ENCODE measurements at regions not wholly inside any gene's neighbourhood (a gene's known extent, or its start where the extent isn't known, plus 50 kb on each side); places are given as distances from the start of the nearest gene placed in this dataset.
"Not testable (repeated sequence)": the region's sequence is repeated elsewhere in the genome, so short reads cannot be mapped to it uniquely, and the experiment has no call there.

- DNase-seq: no peak
Measured at GRCh38 chr7:25711940-25712339, 440.1 kb upstream of the NFE2L3 start.

GRCh38 chr7:25712500-25712899, 439.5 kb upstream of the NFE2L3 start:
- no peak for DNase-seq

GRCh38 chr7:25714013-25714412, 438.0 kb upstream of the NFE2L3 start:
- no peak for DNase-seq

- no peak for DNase-seq
Measured at GRCh38 chr7:25716421-25716820, 435.6 kb upstream of the NFE2L3 start.

GRCh38 chr7:25718596-25718995, 433.4 kb upstream of the NFE2L3 start:
- DNase-seq: no peak

GRCh38 chr7:25719190-25719896, 432.7 kb upstream of the NFE2L3 start:
- no peak for DNase-seq

GRCh38 chr7:25720427-25720826, 431.6 kb upstream of the NFE2L3 start:
- no peak for DNase-seq

GRCh38 chr7:25722856-25723255, 429.1 kb upstream of the NFE2L3 start:
- DNase-seq: no peak

- no peak for DNase-seq
Measured at GRCh38 chr7:25725451-25725850, 426.5 kb upstream of the NFE2L3 start.

GRCh38 chr7:25726170-25726780, 425.7 kb upstream of the NFE2L3 start:
- no peak for DNase-seq

- DNase-seq: no peak
Measured at GRCh38 chr7:25726781-25727311, 425.2 kb upstream of the NFE2L3 start.

- no peak for DNase-seq
Measured at GRCh38 chr7:25727446-25727845, 424.6 kb upstream of the NFE2L3 start.

GRCh38 chr7:25727876-25728275, 424.1 kb upstream of the NFE2L3 start:
- no peak for DNase-seq

GRCh38 chr7:25731068-25731845, 420.7 kb upstream of the NFE2L3 start:
- no peak for DNase-seq

- DNase-seq: no peak
Measured at GRCh38 chr7:25731846-25732245, 420.2 kb upstream of the NFE2L3 start.

GRCh38 chr7:25732766-25733217, 419.2 kb upstream of the NFE2L3 start:
- no peak for DNase-seq

GRCh38 chr7:25735674-25736242, 416.2 kb upstream of the NFE2L3 start:
- no peak for DNase-seq

GRCh38 chr7:25738528-25738927, 413.5 kb upstream of the NFE2L3 start:
- no peak for DNase-seq

- DNase-seq: no peak
Measured at GRCh38 chr7:25739143-25739542, 412.9 kb upstream of the NFE2L3 start.

- no peak for DNase-seq
Measured at GRCh38 chr7:25742316-25742715, 409.7 kb upstream of the NFE2L3 start.

- DNase-seq: not testable (repeated sequence)
Measured at GRCh38 chr7:25743670-25744451, 408.1 kb upstream of the NFE2L3 start.
